Mesenchymal stem cell (in vitro differentiated cells and primary cell): ENCODE measurements at regions not wholly inside any gene's neighbourhood (a gene's known extent, or its start where the extent isn't known, plus 50 kb on each side); places are given as distances from the start of the nearest gene placed in this dataset.
A peak's percentile ranks its signal among the peaks of the same experiment; 100 is the strongest.

Experiments
- DNase-seq: peaks from one replicate; pipeline ENCODE4 v3.0.0-alpha.2; 2013
- H2AFZ ChIP-seq: one replicate; pipeline ENCODE4 v1.6.1; 2013; ENCODE audit warnings: low read depth, mild to moderate bottlenecking, control low read depth, inconsistent platforms, low read length, moderate library complexity
- H2AK5ac ChIP-seq: 2 replicates; pipeline ENCODE4 v1.6.1; 2013; ENCODE audit warnings: low read length, moderate library complexity, mild to moderate bottlenecking, inconsistent platforms; ENCODE audit not compliant: severe bottlenecking
- H2BK120ac ChIP-seq: one replicate; pipeline ENCODE4 v1.6.1; 2013; ENCODE audit warnings: low read depth, mild to moderate bottlenecking, inconsistent platforms, low read length, moderate library complexity
- H2BK12ac ChIP-seq, 2 experiments: one replicate each; pipeline ENCODE4 v1.6.1; 2013; ENCODE audit warnings: inconsistent platforms in 2 of 2, low read length in 2 of 2, mild to moderate bottlenecking in 2 of 2, moderate library complexity in 2 of 2, control low read depth in 1 of 2
- H2BK15ac ChIP-seq: one replicate; pipeline ENCODE4 v1.6.1; 2013; ENCODE audit warnings: mild to moderate bottlenecking, low read depth, inconsistent platforms; ENCODE audit not compliant: poor library complexity, severe bottlenecking
- H2BK5ac ChIP-seq: 2 replicates; pipeline ENCODE4 v1.6.1; 2013; ENCODE audit warnings: low read depth, mild to moderate bottlenecking, low read length, control low read depth, inconsistent platforms; ENCODE audit not compliant: poor library complexity, severe bottlenecking
- H3K14ac ChIP-seq, 2 experiments: one replicate each; pipeline ENCODE4 v1.6.1; 2013; ENCODE audit warnings: inconsistent platforms in 2 of 2, low read length in 2 of 2, control low read depth in 1 of 2, mild to moderate bottlenecking in 1 of 2, moderate library complexity in 1 of 2
- H3K18ac ChIP-seq, 2 experiments: one replicate each; pipeline ENCODE4 v1.6.1; 2013; ENCODE audit warnings: inconsistent platforms in 2 of 2, low read length in 2 of 2, control low read depth in 1 of 2, low read depth in 1 of 2, mild to moderate bottlenecking in 1 of 2
- H3K23ac ChIP-seq, 2 experiments: one replicate each; pipeline ENCODE4 v1.6.1; 2013; ENCODE audit warnings: inconsistent platforms in 2 of 2, low read length in 2 of 2, mild to moderate bottlenecking in 2 of 2, moderate library complexity in 2 of 2, control low read depth in 1 of 2
- H3K27ac ChIP-seq: 2 replicates; pipeline ENCODE4 v1.5.1; 2013; ENCODE audit warnings: mild to moderate bottlenecking, moderate library complexity, low read length, control low read depth, inconsistent platforms; ENCODE audit not compliant: poor library complexity, severe bottlenecking
- H3K27me3 ChIP-seq, 2 experiments: 2 replicates each; pipeline versions ENCODE4 v1.6.1 to v1.7.0; 2013; ENCODE audit warnings: low read length in 2 of 2, mild to moderate bottlenecking in 2 of 2, moderate library complexity in 2 of 2, control low read depth in 1 of 2, inconsistent platforms in 1 of 2; ENCODE audit not compliant: control insufficient read depth in 1 of 2, insufficient read depth in 1 of 2
- H3K36me3 ChIP-seq, 2 experiments: 2 replicates each; pipeline versions ENCODE4 v1.6.1 to v1.7.0; 2013; ENCODE audit warnings: low read length in 2 of 2, control low read depth in 1 of 2, inconsistent platforms in 1 of 2, low read depth in 1 of 2, mild to moderate bottlenecking in 1 of 2; ENCODE audit not compliant: insufficient read depth in 2 of 2, control insufficient read depth in 1 of 2
- H3K4ac ChIP-seq, 2 experiments: one replicate each; pipeline ENCODE4 v1.6.1; 2013; ENCODE audit warnings: inconsistent platforms in 2 of 2, low read length in 2 of 2, mild to moderate bottlenecking in 2 of 2, moderate library complexity in 2 of 2, control low read depth in 1 of 2, low read depth in 1 of 2
- H3K4me1 ChIP-seq: 2 replicates; pipeline ENCODE4 v1.6.1; 2013; ENCODE audit warnings: low read depth, low read length, control low read depth; ENCODE audit not compliant: control insufficient read depth, insufficient read depth
- H3K4me2 ChIP-seq: 2 replicates; pipeline ENCODE4 v1.6.1; 2013; ENCODE audit warnings: low read length, mild to moderate bottlenecking, inconsistent platforms; ENCODE audit not compliant: poor library complexity, severe bottlenecking
- H3K4me3 ChIP-seq, 2 experiments: 2 replicates each; pipeline versions ENCODE4 v1.5.1 to v1.7.0; 2013; ENCODE audit warnings: low read length in 2 of 2, mild to moderate bottlenecking in 2 of 2, control low read depth in 1 of 2, low read depth in 1 of 2; ENCODE audit not compliant: insufficient read depth in 1 of 2
- H3K79me1 ChIP-seq: replicated peaks from 2 replicates; pipeline ENCODE4 v1.6.1; 2013; ENCODE audit warnings: mild to moderate bottlenecking, control low read depth, low read length, inconsistent platforms; ENCODE audit not compliant: poor library complexity, severe bottlenecking
- H3K9ac ChIP-seq: 2 replicates; pipeline ENCODE4 v1.7.0; 2013; ENCODE audit warnings: mild to moderate bottlenecking, low read length, moderate library complexity
- H3K9me3 ChIP-seq: 2 replicates; pipeline ENCODE4 v1.7.0; 2013; ENCODE audit warnings: mild to moderate bottlenecking, low read length; ENCODE audit not compliant: control insufficient read depth
- H4K8ac ChIP-seq: one replicate; pipeline ENCODE4 v1.6.1; 2013; ENCODE audit warnings: inconsistent platforms, mild to moderate bottlenecking, low read length, moderate library complexity
- H4K91ac ChIP-seq: one replicate; pipeline ENCODE4 v1.6.1; 2013; ENCODE audit warnings: mild to moderate bottlenecking, low read length, inconsistent platforms
- WGBS: methylation state at CpG from one replicate; pipeline ENCODE4 v1.1.7; 2013; ENCODE audit warnings: mixed read lengths; 5-methylcytosine and 5-hydroxymethylcytosine counted together

DNA sequence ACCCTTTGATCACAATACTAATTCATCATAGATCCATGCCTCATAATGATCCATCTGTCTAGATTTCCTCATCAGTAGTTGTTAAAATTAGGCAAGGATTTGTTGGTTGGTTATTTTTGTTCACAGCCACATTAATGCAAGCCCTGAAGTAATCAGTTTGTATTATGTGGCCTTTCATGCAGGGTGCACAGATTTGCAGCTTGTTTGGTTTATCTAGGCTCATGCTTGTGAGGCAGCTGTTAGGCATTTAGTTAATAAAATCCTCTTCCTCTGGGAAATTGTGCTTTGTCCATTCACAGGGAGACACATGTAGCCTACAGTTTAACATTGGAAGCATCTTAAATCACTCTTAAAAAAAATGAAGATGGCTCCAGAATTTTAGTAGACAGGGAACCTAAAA is 162.8 kb upstream of the ZNF385D start:
- no peak overlapping the region for H3K4me3 ChIP-seq
- H3K23ac ChIP-seq = no peak overlapping the region
- H2AK5ac ChIP-seq = no peak overlapping the region
- H2BK120ac ChIP-seq = no peak overlapping the region
- no peaks in the 10 kb centered on the region for H3K36me3 ChIP-seq
- H3K27me3 ChIP-seq = no peaks in the 10 kb centered on the region
- H2BK12ac ChIP-seq = no peak overlapping the region
- H4K8ac ChIP-seq = no peak overlapping the region
- H2AFZ ChIP-seq = no peak overlapping the region
- H3K9ac ChIP-seq = no peak overlapping the region
- H2BK5ac ChIP-seq = no peak overlapping the region
- no peak overlapping the region for H3K18ac ChIP-seq
- H3K4me2 ChIP-seq = no peak overlapping the region
- no peak overlapping the region for H3K4ac ChIP-seq
- H3K9me3 ChIP-seq = no peaks in the 10 kb centered on the region
- no peak overlapping the region for H3K14ac ChIP-seq
- H3K4me1 ChIP-seq = peaks cover 1% of the 10 kb centered on the region
- no peaks in the 10 kb centered on the region for H3K79me1 ChIP-seq
- no peak overlapping the region for H3K27ac ChIP-seq
- H4K91ac ChIP-seq = no peak overlapping the region
- no peak overlapping the region for H2BK15ac ChIP-seq
- DNase-seq = peak; percentile 24

DNA sequence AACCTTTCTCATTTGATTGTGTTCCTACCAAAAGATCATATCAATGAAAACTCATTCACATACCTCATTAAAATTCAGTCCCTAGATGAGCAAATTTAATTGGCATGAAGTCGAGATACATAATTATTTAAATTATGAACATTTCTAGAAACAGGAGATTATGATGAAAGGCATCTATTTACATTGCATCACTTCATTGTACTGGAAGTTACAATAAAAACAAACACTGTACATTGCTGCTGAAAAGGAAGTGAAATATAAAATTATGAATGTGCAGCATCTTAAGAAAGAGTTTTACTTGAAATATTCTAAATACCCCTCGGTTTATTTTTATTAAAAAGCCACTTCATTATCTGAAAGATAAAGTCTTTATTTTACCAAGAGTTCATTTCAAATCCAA is 163.4 kb upstream of the ZNF385D start:
- no peak overlapping the region for H2AK5ac ChIP-seq
- no peak overlapping the region for H3K4ac ChIP-seq
- H3K4me3 ChIP-seq = no peak overlapping the region
- no peaks in the 10 kb centered on the region for H3K79me1 ChIP-seq
- no peak overlapping the region for H2BK12ac ChIP-seq
- no peak overlapping the region for H3K9ac ChIP-seq
- no peak overlapping the region for H3K23ac ChIP-seq
- H4K91ac ChIP-seq = no peak overlapping the region
- no peak overlapping the region for H2BK120ac ChIP-seq
- H3K27me3 ChIP-seq = no peaks in the 10 kb centered on the region
- H2AFZ ChIP-seq = no peak overlapping the region
- no peak overlapping the region for H3K14ac ChIP-seq
- no peaks in the 10 kb centered on the region for H3K36me3 ChIP-seq
- WGBS = no CpG with 5 or more reads among the region's 2 CpGs
- H2BK5ac ChIP-seq = no peak overlapping the region
- no peak overlapping the region for H3K4me2 ChIP-seq
- H2BK15ac ChIP-seq = no peak overlapping the region
- DNase-seq = no peak
- H3K27ac ChIP-seq = no peak overlapping the region
- H3K4me1 ChIP-seq = peaks cover 1% of the 10 kb centered on the region
- no peaks in the 10 kb centered on the region for H3K9me3 ChIP-seq
- H3K18ac ChIP-seq = no peak overlapping the region
- no peak overlapping the region for H4K8ac ChIP-seq

DNA sequence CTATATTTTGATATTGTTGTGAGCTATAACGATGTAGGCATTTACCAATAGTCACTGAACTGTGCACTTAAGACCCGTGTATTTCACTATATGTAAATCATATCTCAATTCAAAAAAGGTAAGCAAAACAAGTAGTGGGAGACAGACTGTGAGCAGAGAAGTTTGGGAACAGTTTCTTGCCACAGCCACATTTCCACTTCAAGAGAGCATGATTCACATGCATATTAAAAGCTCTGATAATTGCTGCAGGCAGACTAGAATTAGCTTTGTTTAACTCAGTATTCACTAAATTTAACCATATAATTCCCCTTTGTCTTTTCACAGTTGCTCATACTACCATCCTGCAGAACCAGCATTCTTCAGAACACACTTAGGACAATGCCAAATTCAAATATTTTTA is 168.4 kb upstream of the ZNF385D start:
- Histone ChIP-seq H4K91ac (no peak overlapping the region), H2BK5ac (no peak overlapping the region), H3K14ac (no peak overlapping the region), H3K36me3 (no peaks in the 10 kb centered on the region), H3K4ac (no peak overlapping the region), H2BK120ac (no peak overlapping the region), H2BK12ac (no peak overlapping the region), H3K23ac (no peak overlapping the region), H3K4me2 (no peak overlapping the region), H3K4me1 (no peaks in the 10 kb centered on the region), H3K27ac (no peak overlapping the region), H2AK5ac (no peak overlapping the region), H3K4me3 (no peak overlapping the region), H2AFZ (no peak overlapping the region), H3K9me3 (no peaks in the 10 kb centered on the region), H3K79me1 (no peaks in the 10 kb centered on the region), H4K8ac (no peak overlapping the region), H3K27me3 (no peaks in the 10 kb centered on the region), H3K18ac (no peak overlapping the region), H3K9ac (no peak overlapping the region), H2BK15ac (no peak overlapping the region)
- DNase-seq = no peak
- WGBS = no CpG with 5 or more reads among the region's 2 CpGs

DNA sequence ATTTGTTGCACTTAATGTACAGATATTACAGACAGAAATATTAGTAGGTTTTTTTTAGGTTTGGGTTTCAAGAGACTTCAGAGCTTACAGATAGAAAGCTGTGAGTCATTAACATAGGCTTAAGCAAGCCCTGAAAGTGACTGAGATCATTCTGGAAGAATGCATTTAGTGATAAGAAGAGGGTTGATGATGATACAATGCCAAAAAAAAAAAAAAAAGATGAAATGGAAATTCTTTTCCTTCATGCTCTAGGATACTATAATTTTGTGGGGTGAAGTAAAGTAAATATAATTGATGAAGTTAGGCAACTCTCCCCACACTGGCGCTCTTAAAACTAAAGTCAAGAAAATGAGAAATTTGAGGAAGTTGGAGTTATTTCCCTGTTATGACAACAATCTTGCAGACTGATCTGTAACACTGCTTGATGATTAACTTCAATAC is 169.4 kb upstream of the ZNF385D start:
- Histone ChIP-seq H3K4me3 (no peak overlapping the region), H3K9ac (peak overlapping the region; percentile 20), H3K9me3 (no peaks in the 10 kb centered on the region), H3K4me2 (no peak overlapping the region), H2BK15ac (no peak overlapping the region), H2BK12ac (no peak overlapping the region), H2AFZ (no peak overlapping the region), H3K79me1 (no peaks in the 10 kb centered on the region), H3K4ac (no peak overlapping the region), H2BK120ac (no peak overlapping the region), H4K8ac (no peak overlapping the region), H3K18ac (no peak overlapping the region), H3K23ac (no peak overlapping the region), H3K36me3 (no peaks in the 10 kb centered on the region), H3K14ac (no peak overlapping the region), H4K91ac (no peak overlapping the region), H2BK5ac (no peak overlapping the region), H3K4me1 (no peaks in the 10 kb centered on the region), H2AK5ac (no peak overlapping the region), H3K27ac (peak overlapping the region; percentile 7), H3K27me3 (no peaks in the 10 kb centered on the region)
- 80% methylated on average over 1 of the region's 1 CpG for WGBS
- DNase-seq = peak; percentile 64
